SK-N-SH treated with all-trans-retinoic acid at 6 μM for 48 hours (cell line): ENCODE measurements at regions not wholly inside any gene's neighbourhood (a gene's known extent, or its start where the extent isn't known, plus 50 kb on each side); places are given as distances from the start of the nearest gene placed in this dataset.

Experiments
- ATAC-seq: fragments of 200-7000 bp; cut with Tn5 transposase; 3 replicates; pipeline ENCODE4 v1.9.1; 2020; ENCODE audit warnings: mild to moderate bottlenecking, moderate library complexity
- ARNTL ChIP-seq: fragments of 450-650 bp; formaldehyde crosslinking; IDR thresholded peaks from 2 replicates; pipeline ENCODE4 v1.5.0; 2020; ENCODE audit warnings: low read depth, mild to moderate bottlenecking, moderate library complexity, borderline replicate concordance
- CSDC2 ChIP-seq: fragments of 250-450 bp; sonication (Bioruptor Pico); IDR thresholded peaks from 2 replicates; pipeline ENCODE4 v1.5.0; 2020; ENCODE audit warnings: mild to moderate bottlenecking, moderate library complexity
- ESRRG ChIP-seq: fragments of 250-450 bp; sonication (Bioruptor Pico); IDR thresholded peaks from 2 replicates; pipeline ENCODE4 v1.6.1; 2021; ENCODE audit warnings: mild to moderate bottlenecking
- GLIS3 ChIP-seq: fragments of 250-450 bp; sonication (Bioruptor Pico); IDR thresholded peaks from 2 replicates; pipeline ENCODE4 v1.5.0; 2020; ENCODE audit warnings: mild to moderate bottlenecking, moderate library complexity
- ISL1 ChIP-seq: fragments of 250-450 bp; sonication (Bioruptor Pico); IDR thresholded peaks from 2 replicates; pipeline ENCODE4 v2.1.2; 2022; ENCODE audit warnings: mild to moderate bottlenecking, moderate library complexity
- OSR1 ChIP-seq: fragments of 250-450 bp; sonication (Bioruptor Pico); IDR thresholded peaks from 2 replicates; pipeline ENCODE4 v1.8.0; 2022; ENCODE audit warnings: moderate library complexity, mild to moderate bottlenecking, inconsistent platforms
- PPARA ChIP-seq: fragments of 250-450 bp; sonication (Bioruptor Pico); IDR thresholded peaks from 2 replicates; pipeline ENCODE4 v1.5.0; 2020; ENCODE audit warnings: mild to moderate bottlenecking, borderline replicate concordance
- RARB ChIP-seq: fragments of 250-450 bp; sonication (Bioruptor Pico); IDR thresholded peaks from 2 replicates; pipeline ENCODE4 v1.8.0; 2021; ENCODE audit warnings: mild to moderate bottlenecking, moderate library complexity
- SNAI2 ChIP-seq: fragments of 250-450 bp; sonication (Bioruptor Pico); IDR thresholded peaks from 2 replicates; pipeline ENCODE4 v1.5.0; 2020; ENCODE audit warnings: mild to moderate bottlenecking, moderate library complexity
- TCF4 ChIP-seq: fragments of 250-450 bp; sonication (Bioruptor Pico); IDR thresholded peaks from 2 replicates; pipeline ENCODE4 v1.8.0; 2021; ENCODE audit warnings: mild to moderate bottlenecking, moderate library complexity, borderline replicate concordance
- TOX ChIP-seq: fragments of 250-450 bp; sonication (Bioruptor Pico); IDR thresholded peaks from 2 replicates; pipeline ENCODE4 v1.8.0; 2021; ENCODE audit warnings: mild to moderate bottlenecking, moderate library complexity, borderline replicate concordance
- ZC3H10 ChIP-seq: fragments of 250-450 bp; sonication (Bioruptor Pico); IDR thresholded peaks from 2 replicates; pipeline ENCODE4 v1.5.1; 2021; ENCODE audit warnings: mild to moderate bottlenecking, moderate library complexity
- ZFP30 ChIP-seq: fragments of 450-650 bp; formaldehyde crosslinking; IDR thresholded peaks from 2 replicates; pipeline ENCODE4 v1.5.0; 2022; ENCODE audit warnings: mild to moderate bottlenecking, moderate library complexity
- ZNF565 ChIP-seq: fragments of 450-650 bp; formaldehyde crosslinking; conservative IDR thresholded peaks from 2 replicates; pipeline ENCODE4 v1.5.0; 2020; ENCODE audit warnings: low read depth, mild to moderate bottlenecking, moderate library complexity
- ZNF70 ChIP-seq: fragments of 450-650 bp; formaldehyde crosslinking; IDR thresholded peaks from 2 replicates; pipeline ENCODE4 v1.5.0; 2020; ENCODE audit warnings: mild to moderate bottlenecking, moderate library complexity
- ZNF8 ChIP-seq: fragments of 450-650 bp; formaldehyde crosslinking; IDR thresholded peaks from 2 replicates; pipeline ENCODE4 v1.5.0; 2020; ENCODE audit warnings: mild to moderate bottlenecking, moderate library complexity
- TF ChIP-seq, protein P1 (sequence below): fragments of 250-450 bp; sonication (Bioruptor Pico); IDR thresholded peaks from 2 replicates; pipeline ENCODE4 v1.5.0; 2020; ENCODE audit warnings: mild to moderate bottlenecking, moderate library complexity
- TF ChIP-seq, protein P2 (sequence below): fragments of 250-450 bp; sonication (Bioruptor Pico); IDR thresholded peaks from 2 replicates; pipeline ENCODE4 v1.5.1; 2020; ENCODE audit warnings: low read depth, mild to moderate bottlenecking, moderate library complexity
- TF ChIP-seq, protein P3 (sequence below): fragments of 250-450 bp; sonication (Bioruptor Pico); IDR thresholded peaks from 2 replicates; pipeline ENCODE4 v1.5.1; 2021; ENCODE audit warnings: mild to moderate bottlenecking, moderate library complexity

DNA sequence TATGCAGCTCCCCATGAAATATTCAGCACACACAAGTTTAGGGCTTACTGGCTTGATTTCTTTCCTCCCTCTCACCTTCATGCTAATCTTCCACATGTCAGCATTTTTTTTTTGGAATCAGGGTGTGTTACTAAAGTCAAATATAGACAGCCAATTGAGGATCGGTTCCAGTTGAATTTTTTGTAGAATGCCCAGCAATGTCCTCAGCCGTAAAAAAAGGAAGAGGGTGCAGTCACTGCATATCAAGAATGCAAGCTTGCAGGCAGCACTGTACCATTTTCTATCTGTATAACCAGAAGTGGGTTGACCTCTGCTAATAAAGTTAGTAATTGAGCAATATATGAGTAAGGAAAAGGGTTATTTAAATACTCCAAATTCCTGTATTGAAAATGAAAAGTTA, 51.4 kb upstream of the CHMP2B start:
- ATAC-seq, result no peak
- no peak for TF ChIP-seq ZNF565 (CRISPR knock-in tag)
- no peak for TF ChIP-seq ISL1 (CRISPR knock-in tag)
- TF ChIP-seq OSR1 (CRISPR knock-in tag), result no peak
- TF ChIP-seq, protein P1, sequence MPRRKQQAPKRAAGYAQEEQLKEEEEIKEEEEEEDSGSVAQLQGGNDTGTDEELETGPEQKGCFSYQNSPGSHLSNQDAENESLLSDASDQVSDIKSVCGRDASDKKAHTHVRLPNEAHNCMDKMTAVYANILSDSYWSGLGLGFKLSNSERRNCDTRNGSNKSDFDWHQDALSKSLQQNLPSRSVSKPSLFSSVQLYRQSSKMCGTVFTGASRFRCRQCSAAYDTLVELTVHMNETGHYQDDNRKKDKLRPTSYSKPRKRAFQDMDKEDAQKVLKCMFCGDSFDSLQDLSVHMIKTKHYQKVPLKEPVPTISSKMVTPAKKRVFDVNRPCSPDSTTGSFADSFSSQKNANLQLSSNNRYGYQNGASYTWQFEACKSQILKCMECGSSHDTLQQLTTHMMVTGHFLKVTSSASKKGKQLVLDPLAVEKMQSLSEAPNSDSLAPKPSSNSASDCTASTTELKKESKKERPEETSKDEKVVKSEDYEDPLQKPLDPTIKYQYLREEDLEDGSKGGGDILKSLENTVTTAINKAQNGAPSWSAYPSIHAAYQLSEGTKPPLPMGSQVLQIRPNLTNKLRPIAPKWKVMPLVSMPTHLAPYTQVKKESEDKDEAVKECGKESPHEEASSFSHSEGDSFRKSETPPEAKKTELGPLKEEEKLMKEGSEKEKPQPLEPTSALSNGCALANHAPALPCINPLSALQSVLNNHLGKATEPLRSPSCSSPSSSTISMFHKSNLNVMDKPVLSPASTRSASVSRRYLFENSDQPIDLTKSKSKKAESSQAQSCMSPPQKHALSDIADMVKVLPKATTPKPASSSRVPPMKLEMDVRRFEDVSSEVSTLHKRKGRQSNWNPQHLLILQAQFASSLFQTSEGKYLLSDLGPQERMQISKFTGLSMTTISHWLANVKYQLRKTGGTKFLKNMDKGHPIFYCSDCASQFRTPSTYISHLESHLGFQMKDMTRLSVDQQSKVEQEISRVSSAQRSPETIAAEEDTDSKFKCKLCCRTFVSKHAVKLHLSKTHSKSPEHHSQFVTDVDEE (CRISPR knock-in tag), result no peak
- TF ChIP-seq ARNTL (CRISPR knock-in tag), result no peak

DNA sequence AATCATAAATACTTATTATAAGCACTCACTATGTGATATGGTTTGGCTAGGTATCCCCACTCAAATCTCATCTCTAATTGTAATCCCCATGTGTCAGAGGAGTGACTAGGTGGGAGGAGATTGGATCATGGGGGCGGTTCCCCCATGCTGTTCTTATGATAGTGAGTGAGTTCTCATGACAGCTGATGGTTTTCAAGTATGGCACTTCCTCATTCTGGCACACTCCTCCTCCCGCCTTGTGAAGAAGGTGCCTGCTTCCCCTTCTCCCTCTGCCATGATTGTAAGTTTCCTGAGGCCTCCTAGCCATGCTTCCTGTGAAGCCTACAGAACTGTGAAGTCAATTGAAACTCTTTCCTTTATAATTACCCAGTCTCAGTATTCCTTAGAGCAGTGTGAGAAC, 53.3 kb upstream of the CHMP2B start:
- no peak for ATAC-seq
- no peak for TF ChIP-seq ZC3H10 (CRISPR knock-in tag)
- no peak for TF ChIP-seq ISL1 (CRISPR knock-in tag)
- TF ChIP-seq CSDC2 (CRISPR knock-in tag), result no peak

DNA sequence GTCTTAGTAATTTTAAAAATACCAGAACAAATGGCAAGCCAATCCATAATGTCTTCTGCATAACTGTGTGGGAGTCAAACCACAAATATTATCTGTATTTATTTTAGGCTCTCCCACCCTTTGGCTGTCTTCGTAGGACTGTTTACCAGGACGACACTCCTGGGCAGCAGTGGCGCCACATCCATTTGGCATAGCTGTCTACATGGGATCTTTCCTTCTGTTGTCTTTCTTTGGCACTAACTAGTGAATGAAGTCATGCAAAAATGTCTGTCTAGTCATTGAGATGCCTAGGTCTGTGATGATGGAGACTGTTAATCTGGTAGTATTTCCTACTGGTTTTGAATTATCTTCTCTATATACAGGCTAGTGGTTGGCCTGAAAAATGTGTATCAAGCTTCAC, 54.0 kb upstream of the CHMP2B start:
- no peak for ATAC-seq
- TF ChIP-seq, protein P2, sequence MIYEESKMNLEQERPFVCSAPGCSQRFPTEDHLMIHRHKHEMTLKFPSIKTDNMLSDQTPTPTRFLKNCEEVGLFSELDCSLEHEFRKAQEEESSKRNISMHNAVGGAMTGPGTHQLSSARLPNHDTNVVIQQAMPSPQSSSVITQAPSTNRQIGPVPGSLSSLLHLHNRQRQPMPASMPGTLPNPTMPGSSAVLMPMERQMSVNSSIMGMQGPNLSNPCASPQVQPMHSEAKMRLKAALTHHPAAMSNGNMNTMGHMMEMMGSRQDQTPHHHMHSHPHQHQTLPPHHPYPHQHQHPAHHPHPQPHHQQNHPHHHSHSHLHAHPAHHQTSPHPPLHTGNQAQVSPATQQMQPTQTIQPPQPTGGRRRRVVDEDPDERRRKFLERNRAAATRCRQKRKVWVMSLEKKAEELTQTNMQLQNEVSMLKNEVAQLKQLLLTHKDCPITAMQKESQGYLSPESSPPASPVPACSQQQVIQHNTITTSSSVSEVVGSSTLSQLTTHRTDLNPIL (CRISPR knock-in tag), result no peak
- TF ChIP-seq CSDC2 (CRISPR knock-in tag) (no peak), ESRRG (CRISPR knock-in tag) (no peak)

DNA sequence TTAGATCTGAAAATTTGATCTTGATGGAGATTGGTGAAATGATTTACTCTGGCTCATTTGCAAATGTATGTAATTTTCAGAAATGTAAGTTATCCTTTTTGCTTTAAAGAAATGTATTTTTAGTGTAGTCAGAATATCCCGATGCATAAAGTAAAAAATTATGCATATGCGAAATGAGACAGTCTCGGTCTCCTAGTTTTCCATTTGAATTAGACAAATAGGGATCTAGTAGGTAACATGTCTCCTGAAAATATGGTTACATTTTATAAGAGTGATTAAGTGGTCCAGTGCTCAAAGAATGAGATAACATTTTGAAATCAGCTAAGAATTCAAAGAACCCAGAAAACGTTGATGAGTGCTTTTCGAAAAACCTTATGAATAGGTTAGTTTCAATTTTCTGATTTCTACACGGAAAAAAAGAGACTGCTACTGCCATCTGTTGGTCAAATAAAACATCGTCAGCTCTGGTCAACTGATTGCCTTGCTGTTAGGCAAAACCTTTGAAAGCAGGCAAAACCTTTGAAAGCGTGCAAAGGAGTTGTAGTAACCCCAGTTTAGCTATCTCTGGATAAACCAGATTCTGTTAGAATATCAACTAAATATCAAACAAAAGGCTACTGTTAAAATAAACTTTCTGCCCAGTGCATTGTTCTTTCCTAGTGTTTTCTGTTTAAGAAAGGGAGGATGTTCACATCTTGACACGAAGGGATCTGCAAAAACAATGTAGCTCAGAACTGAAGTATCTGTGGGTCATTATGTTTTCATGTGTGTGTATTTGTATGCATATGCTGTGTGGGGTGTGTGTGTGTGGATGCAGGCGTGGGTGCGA, 59.3 kb upstream of the CHMP2B start:
- peak; percentile 80; the same call in 2 of the 3 replicates for ATAC-seq
- TF ChIP-seq ZFP30 (CRISPR knock-in tag), result no peak
- TF ChIP-seq, all 23 proteins: peak for 0

DNA sequence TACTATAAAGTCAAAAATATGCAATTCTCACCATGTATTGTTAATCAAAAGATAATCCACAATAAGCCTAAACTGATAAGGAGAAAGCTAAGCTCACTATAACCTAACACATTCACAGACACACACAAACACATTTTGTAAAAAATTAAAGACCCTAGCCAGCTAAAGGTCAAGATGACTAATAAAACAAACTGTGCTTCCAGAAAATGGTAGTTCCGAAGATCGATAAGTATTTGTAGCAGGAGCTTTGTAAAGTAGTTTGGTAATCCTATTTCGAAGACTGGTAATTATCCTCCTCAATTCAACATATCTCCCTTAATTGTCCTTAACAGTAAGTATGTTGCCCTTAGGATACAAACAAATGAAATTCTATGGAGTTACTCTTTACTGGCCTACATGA, 62.9 kb upstream of the CHMP2B start:
- ATAC-seq, result no peak
- TF ChIP-seq, protein P1 (CRISPR knock-in tag), result no peak
- no peak for TF ChIP-seq TOX
- TF ChIP-seq ZNF8 (CRISPR knock-in tag), result no peak
- no peak for TF ChIP-seq GLIS3 (CRISPR knock-in tag)
- TF ChIP-seq ZFP30 (CRISPR knock-in tag), result no peak
- no peak for TF ChIP-seq PPARA (CRISPR knock-in tag)
- no peak for TF ChIP-seq TCF4 (CRISPR knock-in tag)
- TF ChIP-seq ARNTL (CRISPR knock-in tag), result no peak
- TF ChIP-seq SNAI2, result no peak
- TF ChIP-seq ZNF565 (CRISPR knock-in tag), result no peak
- TF ChIP-seq, protein P3, sequence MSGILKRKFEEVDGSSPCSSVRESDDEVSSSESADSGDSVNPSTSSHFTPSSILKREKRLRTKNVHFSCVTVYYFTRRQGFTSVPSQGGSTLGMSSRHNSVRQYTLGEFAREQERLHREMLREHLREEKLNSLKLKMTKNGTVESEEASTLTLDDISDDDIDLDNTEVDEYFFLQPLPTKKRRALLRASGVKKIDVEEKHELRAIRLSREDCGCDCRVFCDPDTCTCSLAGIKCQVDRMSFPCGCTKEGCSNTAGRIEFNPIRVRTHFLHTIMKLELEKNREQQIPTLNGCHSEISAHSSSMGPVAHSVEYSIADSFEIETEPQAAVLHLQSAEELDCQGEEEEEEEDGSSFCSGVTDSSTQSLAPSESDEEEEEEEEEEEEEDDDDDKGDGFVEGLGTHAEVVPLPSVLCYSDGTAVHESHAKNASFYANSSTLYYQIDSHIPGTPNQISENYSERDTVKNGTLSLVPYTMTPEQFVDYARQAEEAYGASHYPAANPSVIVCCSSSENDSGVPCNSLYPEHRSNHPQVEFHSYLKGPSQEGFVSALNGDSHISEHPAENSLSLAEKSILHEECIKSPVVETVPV, result no peak
- no peak for TF ChIP-seq OSR1 (CRISPR knock-in tag)
- TF ChIP-seq RARB (CRISPR knock-in tag), result no peak
- no peak for TF ChIP-seq CSDC2 (CRISPR knock-in tag)
- TF ChIP-seq ZNF70 (CRISPR knock-in tag), result no peak
- no peak for TF ChIP-seq ISL1 (CRISPR knock-in tag)
- TF ChIP-seq, protein P2 (CRISPR knock-in tag), result no peak
